Ishikawa (cell line): ENCODE measurements at regions not wholly inside any gene's neighbourhood (a gene's known extent, or its start where the extent isn't known, plus 50 kb on each side); places are given as distances from the start of the nearest gene placed in this dataset.

ENCODE experiments used
- CEBPB ChIP-seq: IDR thresholded peaks from 2 replicates; pipeline ENCODE4 v1.6.1; 2012
- CREB1 ChIP-seq: IDR thresholded peaks from 2 replicates; pipeline ENCODE4 v1.6.1; 2012; ENCODE audit warnings: low read depth
- EGR1 ChIP-seq: IDR thresholded peaks from 2 replicates; pipeline ENCODE4 v1.6.1; 2012
- EP300 ChIP-seq: IDR thresholded peaks from 2 replicates; pipeline ENCODE4 v1.6.1; 2012; ENCODE audit warnings: borderline replicate concordance
- FOXM1 ChIP-seq: IDR thresholded peaks from 2 replicates; pipeline ENCODE4 v1.6.1; 2012; ENCODE audit warnings: low read depth, borderline replicate concordance
- NFIC ChIP-seq: IDR thresholded peaks from 2 replicates; pipeline ENCODE4 v1.6.1; 2012
- RAD21 ChIP-seq: IDR thresholded peaks from 2 replicates; pipeline ENCODE4 v1.6.1; 2012; ENCODE audit warnings: low read depth
- TAF1 ChIP-seq: IDR thresholded peaks from 2 replicates; pipeline ENCODE4 v1.6.1; 2012; ENCODE audit warnings: low read depth, mild to moderate bottlenecking
- TCF12 ChIP-seq: IDR thresholded peaks from 2 replicates; pipeline ENCODE4 v1.6.1; 2012; ENCODE audit warnings: low read depth
- TEAD4 ChIP-seq: IDR thresholded peaks from 2 replicates; pipeline ENCODE4 v1.6.1; 2012
- YY1 ChIP-seq: IDR thresholded peaks from 2 replicates; pipeline ENCODE4 v1.6.1; 2012; ENCODE audit warnings: low read depth
- ZBTB7A ChIP-seq: IDR thresholded peaks from 2 replicates; pipeline ENCODE4 v1.6.1; 2012; ENCODE audit warnings: low read depth
- TF ChIP-seq, protein P1 (sequence below): IDR thresholded peaks from 2 replicates; pipeline ENCODE4 v1.6.1; 2012; ENCODE audit warnings: low read depth, mild to moderate bottlenecking
- TF ChIP-seq, protein P2 (sequence below): IDR thresholded peaks from 2 replicates; pipeline ENCODE4 v1.6.1; 2012
- TF ChIP-seq, protein P3 (sequence below): IDR thresholded peaks from 2 replicates; pipeline ENCODE4 v1.6.1; 2012

DNA sequence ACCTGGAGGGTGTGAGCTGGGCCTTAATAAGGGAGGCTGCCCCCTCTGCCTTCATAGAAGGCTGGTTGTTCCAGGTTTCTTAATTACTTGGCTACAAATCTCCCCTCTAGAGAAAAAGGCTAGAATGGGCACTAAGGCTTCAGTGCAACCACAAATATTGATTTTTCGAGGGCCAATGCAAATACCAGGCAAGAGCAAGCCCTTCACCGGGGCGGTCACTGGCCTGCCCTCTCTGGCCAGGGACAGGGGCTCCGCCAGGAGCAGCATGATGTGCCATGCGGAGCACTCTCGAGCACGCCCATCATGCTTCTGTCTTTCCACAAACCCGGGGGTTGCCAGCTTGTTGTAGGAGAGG lies 127.8 kb upstream of the SPACA7 start:
- no peak for TF ChIP-seq RAD21
- no peak for TF ChIP-seq NFIC
- TF ChIP-seq YY1: no peak
- TF ChIP-seq EGR1: no peak

DNA sequence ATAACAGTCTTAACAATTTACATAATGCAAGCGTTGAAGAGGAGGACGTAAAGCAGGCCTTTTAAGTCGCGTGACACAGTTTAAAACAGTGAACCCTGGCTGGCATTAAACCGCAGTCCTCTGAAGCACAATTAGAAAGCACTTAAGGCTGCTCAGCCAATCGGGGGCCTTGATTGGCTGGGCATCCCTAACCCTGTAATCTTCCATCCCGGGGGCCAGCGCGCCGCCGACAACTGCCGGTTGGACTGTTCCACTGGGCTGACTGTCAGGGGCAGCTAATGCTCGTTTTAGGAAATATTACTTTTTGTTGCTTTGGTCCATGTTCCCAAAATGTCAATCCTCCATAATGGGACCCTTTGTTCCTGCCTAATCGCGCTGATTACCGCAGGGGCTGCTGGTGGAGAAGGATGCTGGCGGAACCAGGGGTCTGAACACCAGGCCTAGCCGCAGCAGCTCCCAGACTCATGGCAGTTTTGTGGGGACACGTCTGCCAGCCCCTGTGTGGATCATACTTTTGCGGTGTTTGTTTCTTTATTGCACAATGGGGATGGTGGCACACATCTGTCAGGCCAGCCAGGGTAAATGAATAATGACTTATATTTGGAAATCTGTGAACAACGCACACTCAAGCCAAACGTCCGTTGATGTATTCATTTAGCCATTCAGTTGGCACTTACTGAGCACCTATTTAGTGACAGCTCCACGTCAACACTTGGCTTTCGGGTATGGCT lies 127.1 kb upstream of the SPACA7 start:
- TF ChIP-seq YY1: no peak
- no peak for TF ChIP-seq TAF1
- no peak for TF ChIP-seq ZBTB7A
- TF ChIP-seq TEAD4: no peak
- TF ChIP-seq, protein P1, sequence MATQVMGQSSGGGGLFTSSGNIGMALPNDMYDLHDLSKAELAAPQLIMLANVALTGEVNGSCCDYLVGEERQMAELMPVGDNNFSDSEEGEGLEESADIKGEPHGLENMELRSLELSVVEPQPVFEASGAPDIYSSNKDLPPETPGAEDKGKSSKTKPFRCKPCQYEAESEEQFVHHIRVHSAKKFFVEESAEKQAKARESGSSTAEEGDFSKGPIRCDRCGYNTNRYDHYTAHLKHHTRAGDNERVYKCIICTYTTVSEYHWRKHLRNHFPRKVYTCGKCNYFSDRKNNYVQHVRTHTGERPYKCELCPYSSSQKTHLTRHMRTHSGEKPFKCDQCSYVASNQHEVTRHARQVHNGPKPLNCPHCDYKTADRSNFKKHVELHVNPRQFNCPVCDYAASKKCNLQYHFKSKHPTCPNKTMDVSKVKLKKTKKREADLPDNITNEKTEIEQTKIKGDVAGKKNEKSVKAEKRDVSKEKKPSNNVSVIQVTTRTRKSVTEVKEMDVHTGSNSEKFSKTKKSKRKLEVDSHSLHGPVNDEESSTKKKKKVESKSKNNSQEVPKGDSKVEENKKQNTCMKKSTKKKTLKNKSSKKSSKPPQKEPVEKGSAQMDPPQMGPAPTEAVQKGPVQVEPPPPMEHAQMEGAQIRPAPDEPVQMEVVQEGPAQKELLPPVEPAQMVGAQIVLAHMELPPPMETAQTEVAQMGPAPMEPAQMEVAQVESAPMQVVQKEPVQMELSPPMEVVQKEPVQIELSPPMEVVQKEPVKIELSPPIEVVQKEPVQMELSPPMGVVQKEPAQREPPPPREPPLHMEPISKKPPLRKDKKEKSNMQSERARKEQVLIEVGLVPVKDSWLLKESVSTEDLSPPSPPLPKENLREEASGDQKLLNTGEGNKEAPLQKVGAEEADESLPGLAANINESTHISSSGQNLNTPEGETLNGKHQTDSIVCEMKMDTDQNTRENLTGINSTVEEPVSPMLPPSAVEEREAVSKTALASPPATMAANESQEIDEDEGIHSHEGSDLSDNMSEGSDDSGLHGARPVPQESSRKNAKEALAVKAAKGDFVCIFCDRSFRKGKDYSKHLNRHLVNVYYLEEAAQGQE: no peak
- no peak for TF ChIP-seq CREB1
- no peak for TF ChIP-seq TCF12
- TF ChIP-seq FOXM1: no peak
- no peak for TF ChIP-seq EP300
- TF ChIP-seq NFIC: no peak
- TF ChIP-seq CEBPB: no peak
- TF ChIP-seq RAD21: no peak
- TF ChIP-seq, protein P2, sequence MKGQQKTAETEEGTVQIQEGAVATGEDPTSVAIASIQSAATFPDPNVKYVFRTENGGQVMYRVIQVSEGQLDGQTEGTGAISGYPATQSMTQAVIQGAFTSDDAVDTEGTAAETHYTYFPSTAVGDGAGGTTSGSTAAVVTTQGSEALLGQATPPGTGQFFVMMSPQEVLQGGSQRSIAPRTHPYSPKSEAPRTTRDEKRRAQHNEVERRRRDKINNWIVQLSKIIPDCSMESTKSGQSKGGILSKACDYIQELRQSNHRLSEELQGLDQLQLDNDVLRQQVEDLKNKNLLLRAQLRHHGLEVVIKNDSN: no peak
- TF ChIP-seq, protein P3, sequence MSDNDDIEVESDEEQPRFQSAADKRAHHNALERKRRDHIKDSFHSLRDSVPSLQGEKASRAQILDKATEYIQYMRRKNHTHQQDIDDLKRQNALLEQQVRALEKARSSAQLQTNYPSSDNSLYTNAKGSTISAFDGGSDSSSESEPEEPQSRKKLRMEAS: no peak
- no peak for TF ChIP-seq EGR1

DNA sequence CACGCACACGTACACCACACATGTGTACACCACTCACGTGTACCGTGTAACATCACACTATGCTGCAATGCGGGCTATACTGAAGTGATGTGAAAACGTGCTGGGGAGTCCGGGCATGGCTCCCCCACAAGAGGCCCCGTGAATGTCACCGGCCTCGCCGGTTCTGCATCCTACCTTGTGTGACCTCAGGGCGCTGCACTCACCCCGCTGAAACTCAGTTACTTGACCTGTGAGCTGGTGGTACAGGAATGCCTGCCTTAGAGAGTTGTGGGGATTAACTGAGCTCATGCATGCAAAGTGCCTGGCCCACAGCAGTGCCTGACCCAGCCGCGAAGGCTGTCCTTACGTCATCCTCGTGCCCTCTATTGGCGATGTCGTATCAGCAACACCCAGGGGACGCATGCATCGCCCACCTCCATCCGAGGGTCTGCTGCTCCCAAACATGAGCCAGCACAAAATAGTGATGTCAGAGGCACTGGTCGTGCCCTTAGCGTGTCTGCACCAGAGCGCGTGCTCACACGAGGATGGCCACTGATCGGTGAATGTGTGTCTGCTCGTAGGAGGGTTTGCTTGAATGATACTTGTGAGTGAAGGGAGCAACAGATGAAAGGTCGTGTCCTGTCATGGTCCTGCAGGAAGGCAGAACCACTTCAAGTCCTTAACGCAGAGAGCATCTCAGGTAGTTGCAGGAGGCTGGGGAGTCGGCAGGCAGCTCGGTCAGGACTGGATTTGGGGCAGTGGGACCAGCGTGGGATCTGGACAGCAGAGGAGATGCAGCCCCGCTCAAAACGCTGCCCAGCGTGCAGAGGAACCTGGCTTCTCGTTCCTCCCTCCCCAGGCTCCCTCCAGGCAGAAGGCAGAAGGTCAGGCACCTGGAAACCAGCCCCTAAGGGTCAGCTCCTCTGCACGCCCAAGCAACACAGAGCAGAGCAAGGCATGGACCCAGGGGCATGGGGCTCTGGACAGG lies 126.2 kb upstream of the SPACA7 start:
- TF ChIP-seq TAF1: no peak
- TF ChIP-seq EGR1: no peak
- no peak for TF ChIP-seq EP300
- TF ChIP-seq, protein P1: no peak
- no peak for TF ChIP-seq NFIC
- TF ChIP-seq, protein P2: no peak
- TF ChIP-seq CREB1: no peak

DNA sequence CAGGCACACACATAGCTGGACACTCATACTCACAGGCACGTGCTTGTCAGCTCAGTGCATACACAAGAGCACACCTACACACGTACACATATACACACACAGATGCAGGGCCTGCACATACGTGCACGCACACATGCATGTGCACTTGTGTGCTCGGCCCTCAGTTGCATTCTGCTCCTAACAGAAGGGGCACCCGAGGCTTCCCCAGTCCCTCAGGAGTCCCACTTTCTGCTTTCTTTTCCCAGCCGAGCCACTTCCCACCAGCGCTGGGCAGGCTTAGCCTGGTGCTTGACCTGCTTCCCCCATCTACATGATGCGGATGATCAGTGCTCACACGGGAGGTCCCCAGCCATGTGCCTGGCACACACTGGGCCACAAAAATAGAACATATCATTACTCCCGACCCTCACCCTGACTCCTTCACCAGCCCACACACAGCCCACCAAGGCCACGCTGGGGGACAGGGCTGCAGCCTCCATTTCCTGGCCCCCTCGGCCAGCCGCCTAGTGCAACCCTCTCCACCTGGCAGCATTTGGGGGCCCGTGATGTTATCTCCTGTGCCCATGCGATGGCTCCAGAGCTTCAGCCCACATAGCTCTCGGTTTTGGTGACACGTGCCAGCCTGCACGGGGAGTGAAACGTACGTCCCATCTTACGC lies 125.2 kb upstream of the SPACA7 start:
- no peak for TF ChIP-seq EGR1
- no peak for TF ChIP-seq NFIC
- no peak for TF ChIP-seq FOXM1
- TF ChIP-seq YY1: no peak
- no peak for TF ChIP-seq TCF12
- TF ChIP-seq EP300: no peak
- TF ChIP-seq, protein P3: no peak
- no peak for TF ChIP-seq TAF1

DNA sequence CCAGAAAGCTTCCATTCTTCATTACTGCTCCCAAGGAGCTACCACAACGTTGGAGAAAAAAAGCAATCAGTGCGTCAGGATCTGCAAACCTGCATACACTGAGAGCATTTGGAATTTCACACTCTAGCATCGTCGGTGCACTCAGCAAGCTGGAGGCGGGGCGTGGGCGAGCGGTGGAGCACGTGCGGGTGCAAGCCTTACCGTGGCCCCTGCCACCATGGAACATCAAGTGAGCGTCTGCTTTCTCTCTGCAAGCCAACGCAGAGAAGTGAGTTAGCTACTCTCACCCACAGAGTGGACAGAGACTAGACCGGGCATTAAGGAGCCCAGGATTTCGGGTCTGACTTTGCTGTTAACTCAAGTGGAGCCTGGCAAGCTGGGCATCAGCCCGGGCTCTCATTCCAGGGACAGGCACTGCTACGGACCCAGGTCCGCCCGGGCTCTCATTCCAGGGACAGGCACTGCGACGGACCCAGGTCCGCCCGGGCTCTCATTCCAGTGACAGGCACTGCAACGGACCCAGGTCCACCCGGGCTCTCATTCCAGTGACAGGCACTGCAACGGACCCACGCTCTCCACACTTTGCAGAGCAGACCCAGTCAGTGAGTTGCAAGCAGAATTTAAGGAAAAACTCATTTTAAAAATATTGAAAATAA lies 124.1 kb upstream of the SPACA7 start:
- no peak for TF ChIP-seq TEAD4
- TF ChIP-seq RAD21: no peak
- TF ChIP-seq, protein P2: no peak
